ENCODE measurements at regions not wholly inside any gene's neighbourhood (a gene's known extent, or its start where the extent isn't known, plus 50 kb on each side); places are given as distances from the start of the nearest gene placed in this dataset.
"Not testable (repeated sequence)": the region's sequence is repeated elsewhere in the genome, so short reads cannot be mapped to it uniquely, and the experiment has no call there.

DNA sequence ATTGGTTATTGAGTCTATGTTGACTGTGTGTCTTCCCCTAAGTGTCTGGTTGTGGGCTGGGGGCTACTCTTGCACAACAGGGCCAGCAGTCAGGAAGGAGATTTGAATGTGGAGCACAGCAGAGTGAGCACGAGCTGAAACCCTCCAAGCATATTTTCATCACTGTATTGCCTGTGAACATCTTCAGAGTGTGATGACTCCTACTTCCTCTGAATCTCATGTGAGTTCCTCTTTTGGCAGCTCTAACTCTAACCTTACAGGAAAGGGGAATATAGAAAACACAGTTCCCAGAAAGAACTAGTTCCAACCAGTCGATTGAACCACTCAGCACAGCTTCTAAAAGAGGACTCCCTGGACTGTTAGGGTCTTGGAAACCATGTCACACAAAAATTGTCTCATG, 211.6 kb downstream of the RAP2B start:
- no peak for DNase-seq

DNA sequence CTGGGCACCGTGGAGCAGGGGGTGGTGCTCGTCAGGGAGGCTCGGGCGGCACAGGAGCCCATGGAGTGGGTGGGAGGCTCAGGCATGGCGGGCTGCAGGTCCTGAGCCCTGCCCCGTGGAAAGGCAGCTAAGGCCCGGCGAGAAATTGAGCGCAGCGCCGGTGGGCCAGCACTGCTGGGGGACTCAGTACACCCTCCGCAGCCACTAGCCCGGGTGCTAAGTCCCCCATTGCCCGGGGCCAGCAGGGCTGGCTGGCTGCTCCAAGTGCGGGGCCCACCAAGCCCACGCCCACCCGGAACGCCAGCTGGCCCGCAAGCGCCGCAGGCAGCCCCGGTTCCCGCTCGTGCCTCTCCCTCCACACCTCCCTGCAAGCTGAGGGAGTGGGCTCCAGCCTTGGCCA, 216.3 kb downstream of the RAP2B start:
- DNase-seq, result not testable (repeated sequence)

DNA sequence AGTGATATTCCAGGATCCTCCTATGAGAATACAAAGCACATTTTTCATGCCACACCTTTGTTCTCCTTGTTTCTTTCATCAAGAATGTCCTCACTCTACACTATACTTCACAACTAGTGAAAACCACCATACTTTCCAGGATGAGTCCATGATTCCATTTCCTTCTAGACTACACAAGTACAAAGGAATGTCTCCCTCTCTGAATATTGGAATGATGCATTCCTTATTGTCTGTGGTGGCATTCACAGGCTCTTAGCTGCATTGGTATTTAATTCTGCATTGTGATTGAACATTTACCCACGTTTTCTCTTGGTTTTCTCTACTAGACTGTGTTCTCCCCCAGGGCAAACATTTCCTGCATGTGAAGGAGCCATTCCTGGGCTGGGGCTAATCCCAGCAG, 217.5 kb downstream of the RAP2B start:
- no peak for DNase-seq

DNA sequence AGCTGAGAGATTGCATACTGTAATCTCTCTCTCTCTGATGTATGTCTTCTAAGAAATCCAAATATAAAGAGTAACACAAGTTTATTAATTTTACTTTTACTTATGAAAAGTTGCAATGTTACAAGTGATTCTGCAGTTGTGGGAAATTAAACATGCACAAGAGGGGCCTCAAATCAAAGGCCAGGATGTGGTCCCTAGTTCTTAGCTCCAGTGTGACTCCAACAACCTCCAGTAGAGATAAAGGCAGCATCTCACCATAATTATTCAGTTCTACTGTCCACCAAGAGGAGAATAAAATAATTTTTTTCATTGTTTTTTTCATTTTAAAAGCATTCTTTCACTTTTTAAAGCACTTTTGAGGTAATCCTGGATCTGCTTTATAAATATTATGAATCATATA, 223.3 kb downstream of the RAP2B start:
- no peak for DNase-seq

DNA sequence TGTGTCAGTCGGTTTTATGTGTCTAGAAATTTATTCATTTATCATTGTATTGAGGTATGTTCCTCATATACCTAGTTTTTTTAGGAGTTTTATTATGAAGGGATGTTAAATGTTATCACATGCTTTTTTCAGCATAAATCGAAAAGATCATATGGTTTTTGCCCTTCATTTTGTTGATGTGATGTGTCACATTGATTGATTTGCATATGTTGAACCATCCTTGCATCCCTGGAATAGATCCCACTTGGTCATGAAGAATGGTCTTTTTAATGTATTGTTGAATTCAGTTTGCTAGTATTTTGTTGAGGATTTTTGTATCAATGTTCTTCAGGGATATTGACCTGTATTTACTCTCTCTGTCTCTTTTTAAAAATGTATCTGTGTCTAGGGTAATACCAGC, 230.3 kb downstream of the RAP2B start:
- DNase-seq, result no peak

DNA sequence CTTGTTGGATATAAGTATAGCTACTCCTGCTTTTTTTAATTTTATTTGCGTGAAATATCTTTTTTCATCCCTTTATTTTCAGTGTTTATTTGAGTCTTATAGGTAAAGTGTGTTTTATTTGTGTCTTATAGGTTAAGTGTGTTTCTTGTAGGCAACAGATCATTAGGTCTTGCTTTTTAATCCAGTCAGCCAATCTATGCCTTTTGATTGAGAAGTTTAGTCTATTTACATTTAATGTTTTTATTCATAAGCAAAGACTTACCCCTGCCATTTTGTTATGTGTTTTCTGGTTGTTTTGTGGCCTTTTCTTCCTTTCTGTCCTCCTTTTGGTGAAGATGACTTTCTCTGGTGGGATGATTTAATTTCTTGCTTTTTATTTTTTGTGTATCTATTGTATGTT, 232.0 kb downstream of the RAP2B start:
- DNase-seq, result no peak

DNA sequence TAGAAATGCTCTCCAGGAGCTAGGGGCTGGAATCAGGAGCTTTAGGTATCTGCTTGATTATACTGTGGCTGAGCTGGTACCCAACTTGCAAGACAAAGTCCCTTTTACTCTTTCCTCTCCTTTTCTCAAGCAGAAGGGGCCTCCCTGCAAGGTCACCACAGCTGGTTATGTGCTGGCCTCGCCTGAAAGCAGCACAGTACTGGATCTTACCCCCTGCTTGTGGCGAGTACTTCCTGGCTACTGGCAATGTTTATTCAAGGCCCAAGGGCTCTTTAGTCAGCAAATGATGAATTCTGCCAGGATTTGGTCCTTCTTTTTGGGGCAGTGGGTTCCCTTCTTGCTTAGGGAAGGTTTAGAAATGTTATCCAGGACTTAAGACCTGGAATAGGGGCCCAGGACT, 234.6 kb downstream of the RAP2B start:
- DNase-seq, result no peak

DNA sequence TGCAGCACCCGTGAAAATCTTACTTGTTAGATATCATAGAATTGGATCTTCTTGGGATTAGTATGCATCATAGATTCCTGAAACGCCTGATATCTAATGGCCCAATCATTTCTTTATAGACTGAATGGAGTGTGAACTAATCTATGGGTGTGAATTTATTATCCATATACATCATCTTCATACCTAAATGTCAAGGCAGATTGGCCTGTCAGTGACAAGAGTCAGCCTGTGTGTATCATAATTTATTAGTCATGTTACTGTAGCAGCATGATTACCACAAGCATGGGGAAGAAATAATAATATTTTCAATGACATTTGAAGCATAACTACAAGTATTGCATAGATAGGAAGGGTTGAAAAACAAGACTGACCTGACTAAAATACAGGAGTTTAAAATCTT, 235.8 kb downstream of the RAP2B start:
- no peak for DNase-seq

DNA sequence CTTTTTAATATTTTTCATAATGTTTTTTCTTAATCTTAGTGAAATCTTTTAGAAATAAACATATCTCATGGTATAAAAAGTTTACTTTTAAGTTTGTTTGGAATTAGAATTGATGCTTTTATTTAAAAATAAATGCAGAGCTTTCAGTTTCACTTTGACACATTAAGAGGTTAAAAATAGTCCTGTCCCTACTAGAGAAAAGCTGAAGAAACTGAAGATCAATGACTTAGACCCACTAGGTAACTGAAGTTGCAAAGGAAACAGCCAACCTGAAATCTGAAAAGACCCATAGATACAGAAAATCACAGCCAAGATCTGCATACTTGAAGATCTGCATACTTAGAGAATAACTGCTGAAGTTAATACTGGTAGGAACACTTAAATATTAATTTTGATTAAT, 237.6 kb downstream of the RAP2B start:
- no peak for DNase-seq

DNA sequence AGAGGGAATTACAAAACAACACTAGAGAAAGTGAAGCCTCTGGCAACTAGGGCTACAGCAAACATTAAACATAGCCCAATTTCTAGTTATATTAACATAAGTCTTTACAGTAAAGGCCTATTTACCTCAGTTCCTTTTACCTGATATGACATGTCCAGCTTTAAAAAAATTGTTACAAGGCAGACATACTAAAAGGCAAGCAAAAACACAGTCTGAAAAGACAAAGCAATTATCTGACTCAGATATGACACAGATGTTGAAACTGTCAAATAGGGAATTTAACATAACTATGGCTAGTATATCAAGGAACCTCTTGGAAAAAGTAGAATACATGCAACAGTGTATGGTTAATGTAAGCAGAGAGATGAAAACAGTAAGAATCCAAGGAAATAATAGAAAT, 238.6 kb downstream of the RAP2B start:
- DNase-seq, result no peak

DNA sequence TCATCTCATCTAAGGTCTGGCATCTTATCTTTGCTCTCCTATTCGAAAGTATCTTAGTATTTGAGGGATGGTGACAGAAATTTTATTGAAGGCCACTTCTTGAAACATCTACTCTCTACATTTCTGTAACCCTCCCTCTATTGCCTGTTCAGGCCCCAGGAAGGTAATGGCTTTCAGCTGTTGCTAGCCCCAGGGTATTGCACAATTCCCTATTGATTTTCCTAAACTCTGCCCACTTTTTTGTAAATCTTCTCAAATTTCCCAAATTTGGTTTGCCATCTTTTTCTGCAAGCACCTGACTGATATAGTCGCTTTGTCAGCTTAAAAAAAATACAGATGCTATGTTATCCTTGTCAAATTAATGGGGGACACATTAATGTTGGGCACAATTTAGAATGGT, 242.1 kb downstream of the RAP2B start:
- DNase-seq, result no peak

DNA sequence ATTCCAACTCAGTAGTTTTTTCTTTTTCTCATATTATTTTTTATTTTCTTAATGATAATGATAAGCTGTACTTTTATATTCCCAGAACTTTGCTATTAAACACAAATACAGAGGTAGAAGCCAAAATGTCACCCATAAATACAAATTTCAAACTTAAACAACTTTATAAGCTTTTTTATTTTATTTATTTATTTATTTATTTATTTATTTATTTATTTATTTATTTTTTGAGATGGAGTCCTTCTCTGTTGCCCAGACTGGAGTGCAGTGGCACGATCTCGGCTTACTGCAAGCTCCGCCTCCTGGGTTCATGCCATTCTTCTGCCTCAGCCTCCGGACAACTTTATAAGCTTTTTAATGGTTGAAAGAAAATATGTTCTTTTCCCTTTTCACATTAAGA, 243.3 kb downstream of the RAP2B start:
- DNase-seq, result not testable (repeated sequence)

DNA sequence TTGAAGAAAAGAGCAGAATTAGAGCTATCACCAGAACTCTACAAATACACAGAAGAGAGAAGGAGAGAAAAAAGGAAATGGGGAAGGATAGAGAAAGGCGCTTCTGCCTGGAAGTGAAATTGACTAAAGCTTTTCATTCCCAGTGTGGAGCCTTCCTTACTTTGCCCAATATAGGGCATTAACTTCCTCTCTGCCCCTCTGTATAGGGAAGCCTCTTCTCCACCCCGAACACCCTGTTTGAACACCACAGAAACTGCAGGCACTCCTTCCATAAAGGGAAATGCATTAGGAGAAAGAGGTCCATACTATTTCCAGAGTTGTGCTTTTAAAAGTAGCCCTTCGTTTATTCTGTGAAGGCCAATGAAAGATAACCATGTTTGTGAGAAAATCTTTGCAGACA, 248.5 kb downstream of the RAP2B start:
- no peak for DNase-seq

DNA sequence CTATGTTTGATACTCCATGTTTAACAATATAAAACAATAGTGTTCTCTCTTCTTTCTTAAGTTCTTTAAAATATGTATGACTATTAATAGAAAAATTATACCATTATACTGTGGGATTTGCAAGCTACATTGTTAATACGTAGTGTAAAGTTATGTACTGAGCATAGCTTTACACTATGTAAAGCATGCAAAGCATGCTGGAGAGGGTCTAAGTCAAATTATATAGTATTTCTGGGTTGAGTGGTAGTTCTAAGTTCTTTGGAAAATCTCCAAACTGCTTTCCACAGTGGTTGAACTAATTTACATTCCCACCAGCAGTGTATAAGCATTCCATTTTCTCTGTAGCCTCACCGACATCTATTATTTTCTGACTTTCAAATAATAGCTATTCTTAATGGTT, 253.0 kb downstream of the RAP2B start:
- no peak for DNase-seq

DNA sequence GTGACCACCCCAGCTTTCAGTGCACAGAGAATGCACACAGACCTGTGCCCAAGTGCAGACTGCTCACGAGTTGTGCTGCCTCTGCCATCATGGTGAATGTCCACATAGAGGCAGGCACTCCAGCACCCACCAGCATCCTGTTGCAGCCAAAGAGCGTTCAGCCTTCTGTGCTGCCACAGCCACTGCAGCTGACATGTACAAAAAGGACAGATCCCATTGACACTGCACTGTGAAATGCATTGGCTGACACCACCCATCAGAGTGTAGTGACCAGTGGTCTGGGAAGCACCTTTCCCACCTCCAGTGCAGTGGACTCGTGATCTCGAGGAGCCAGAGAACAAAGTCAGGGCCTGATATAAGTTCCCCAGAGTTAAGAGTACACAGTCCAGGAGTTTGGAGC, 260.3 kb downstream of the RAP2B start:
- DNase-seq, result no peak

DNA sequence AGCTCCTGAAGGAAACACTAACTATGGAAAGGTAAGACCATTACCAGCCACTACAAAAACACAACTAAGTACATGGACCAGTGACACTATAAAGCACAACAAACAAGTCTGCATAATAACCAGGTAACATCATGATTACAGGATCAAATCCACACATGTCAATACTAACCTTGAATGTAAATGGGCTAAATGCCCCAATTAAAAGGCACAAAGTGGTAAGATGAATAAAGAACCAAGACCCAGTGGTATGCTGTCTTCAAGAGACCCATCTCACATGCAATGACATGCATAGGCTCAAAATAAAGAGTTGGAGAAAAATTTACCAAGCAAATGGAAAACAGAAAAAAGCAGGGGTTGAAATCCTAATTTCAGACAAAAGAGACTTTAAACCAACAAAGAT, 261.8 kb downstream of the RAP2B start:
- not testable (repeated sequence) for DNase-seq

DNA sequence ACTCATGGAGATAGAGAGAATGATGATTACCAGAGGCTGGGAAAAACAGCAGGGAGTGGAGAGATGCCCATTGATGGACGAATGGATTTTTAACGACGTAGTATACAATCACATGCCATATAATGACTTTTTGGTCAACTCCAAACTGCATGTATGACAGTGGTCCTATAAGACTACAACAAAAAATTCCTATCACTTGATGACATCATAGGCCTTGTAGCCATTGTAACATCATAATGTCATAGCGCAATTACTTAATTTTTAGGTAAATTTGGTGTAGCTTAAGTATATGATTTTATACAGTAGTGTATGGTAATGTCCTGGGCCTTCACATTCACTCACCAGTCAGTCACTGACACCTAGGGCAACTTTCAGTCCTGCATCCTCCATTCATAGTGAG, 264.3 kb downstream of the RAP2B start:
- no peak for DNase-seq

DNA sequence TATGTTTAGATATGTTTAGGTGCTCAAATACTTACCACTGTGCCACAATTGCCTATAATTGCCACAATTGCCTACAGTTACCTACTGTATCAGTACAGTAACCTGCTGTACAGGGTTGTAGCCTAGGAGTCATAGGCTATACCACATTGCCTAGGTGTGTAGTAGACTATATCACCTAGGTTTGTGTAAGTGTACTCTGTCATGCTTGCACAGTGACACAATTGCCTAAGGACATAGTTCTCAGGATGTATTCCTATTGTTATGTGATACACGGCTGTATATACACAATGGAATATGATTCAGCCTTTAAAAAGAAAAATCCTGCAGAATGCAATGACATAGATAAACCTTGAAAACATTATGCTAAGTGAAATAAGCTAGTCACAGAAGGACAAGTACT, 264.8 kb downstream of the RAP2B start:
- no peak for DNase-seq

DNA sequence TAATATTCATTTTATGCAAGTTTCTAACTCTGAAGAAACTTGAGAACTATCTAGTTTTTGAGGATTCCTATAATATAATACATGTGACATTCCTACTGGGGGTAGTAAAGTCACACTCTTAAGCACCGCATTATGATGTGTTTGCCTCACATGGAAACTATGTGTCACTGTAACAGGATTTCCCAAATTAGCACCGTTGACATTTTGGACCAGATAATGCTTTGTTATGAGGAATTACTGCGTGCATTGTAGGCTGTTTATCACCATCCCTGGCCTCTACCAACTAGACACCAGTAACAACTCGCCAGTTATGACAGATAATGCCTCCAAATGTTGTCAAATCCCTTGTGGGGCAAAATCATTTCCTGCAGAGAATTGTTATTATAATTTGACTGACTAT, 267.8 kb downstream of the RAP2B start:
- DNase-seq, result no peak

DNA sequence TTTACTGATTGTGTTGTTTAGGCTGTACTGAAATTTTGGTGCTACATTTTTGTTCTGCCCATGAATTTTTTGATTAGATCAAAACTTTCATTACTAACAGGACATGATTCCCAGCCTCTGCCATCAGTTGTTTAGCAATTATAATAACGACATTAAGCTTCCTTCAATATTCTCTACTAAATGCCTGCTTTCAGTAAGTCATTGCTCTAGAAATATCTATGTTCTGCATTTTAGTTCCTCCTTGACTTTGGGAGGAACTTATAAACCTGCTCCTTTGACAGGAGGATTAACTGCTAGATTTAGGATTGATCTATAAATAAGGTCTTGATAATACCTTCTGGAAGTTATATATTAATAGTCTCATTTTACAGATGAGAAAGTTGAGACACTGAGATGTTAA, 269.1 kb downstream of the RAP2B start:
- no peak for DNase-seq

DNA sequence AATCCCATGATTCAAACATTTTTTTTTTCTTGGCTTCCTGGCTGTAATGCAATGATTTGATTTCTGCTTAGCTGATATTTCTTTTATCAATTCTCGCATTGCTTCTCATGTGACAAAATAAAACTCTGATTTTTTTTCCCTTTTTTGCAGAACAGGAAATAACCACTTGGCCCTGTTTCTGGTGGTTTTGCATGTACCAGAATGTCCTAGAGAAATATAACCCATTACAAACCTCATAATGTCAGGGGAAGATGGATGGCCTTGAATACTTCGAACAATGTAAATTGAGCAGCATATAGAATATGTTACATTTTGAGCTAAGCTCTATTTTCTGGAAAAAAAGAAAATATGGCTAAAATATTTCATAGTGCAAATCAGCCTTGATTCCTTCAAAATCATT, 275.6 kb downstream of the RAP2B start:
- no peak for DNase-seq

DNA sequence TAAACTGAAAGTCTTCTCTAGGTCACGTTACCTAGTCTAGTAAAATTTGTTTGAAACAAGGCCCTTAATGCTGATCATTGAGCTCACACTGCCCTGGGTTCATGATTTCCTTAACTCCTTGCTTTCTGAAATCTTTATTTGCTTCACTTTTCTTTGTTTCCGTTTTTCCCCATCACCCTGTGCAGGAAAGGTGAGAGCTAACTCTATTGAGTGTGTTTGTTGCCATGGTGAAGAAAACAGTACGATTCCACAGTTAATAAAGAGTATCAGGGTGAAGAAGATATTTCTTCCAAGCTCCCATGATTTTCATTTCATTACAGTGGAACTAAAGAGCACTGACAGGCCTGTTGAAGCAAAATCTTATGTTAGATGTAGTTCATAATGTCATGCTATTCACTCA, 276.2 kb downstream of the RAP2B start:
- no peak for DNase-seq

DNA sequence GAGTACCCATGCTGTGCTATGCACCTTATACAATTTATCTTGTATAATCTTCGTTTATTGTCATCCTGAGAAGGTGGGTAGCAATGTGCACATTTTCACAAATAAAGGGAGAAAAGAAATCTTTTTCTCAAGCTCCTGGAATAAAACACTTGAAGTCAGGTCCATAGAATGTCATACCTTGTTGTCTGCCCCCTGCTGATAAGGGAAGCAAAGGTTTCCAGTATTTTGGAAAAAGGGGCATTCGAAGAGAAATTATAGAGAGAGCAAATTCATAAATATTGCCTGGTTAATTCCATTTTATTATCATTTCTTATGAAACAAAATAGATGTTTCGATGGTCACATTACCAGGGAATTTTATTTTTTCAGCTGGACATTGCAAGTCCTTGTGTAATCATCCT, 277.8 kb downstream of the RAP2B start:
- DNase-seq, result no peak

DNA sequence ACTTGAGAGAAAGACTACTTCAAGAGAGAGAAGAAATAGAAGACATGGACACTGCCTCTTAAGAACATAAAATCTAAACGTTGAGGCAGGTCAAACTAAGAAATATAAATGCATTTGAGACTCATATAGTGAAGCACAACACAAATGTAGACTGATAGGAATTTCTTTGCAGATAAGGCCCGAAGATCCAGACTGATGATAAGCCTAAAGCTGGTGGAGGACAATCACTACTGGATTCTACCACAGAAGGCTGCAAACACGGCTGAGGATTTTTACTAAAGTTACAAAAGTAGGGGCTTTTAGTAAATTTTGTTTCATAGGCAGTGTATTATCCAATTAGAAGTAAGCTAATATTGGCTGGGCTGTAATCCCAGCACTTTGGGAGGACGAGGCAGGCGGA, 278.3 kb downstream of the RAP2B start:
- no peak for DNase-seq

DNA sequence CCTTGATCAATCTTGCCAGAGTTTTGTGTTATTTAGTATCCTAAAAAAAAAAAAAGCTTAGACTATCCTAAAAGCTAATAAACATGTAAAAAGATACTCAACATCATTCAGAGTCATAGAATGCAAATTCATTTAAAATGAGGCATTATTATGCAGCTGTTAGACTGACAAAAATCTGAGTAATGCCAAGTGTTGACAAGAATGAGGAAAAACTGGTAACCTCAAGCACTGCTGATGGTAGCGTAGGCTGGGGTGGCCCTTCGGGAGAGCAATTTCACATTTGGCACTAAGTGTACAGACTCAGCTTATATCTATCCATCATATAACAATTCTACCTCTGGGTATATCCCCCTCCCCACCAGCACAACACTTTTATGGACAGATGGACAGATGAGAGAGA, 280.4 kb downstream of the RAP2B start:
- no peak for DNase-seq

DNA sequence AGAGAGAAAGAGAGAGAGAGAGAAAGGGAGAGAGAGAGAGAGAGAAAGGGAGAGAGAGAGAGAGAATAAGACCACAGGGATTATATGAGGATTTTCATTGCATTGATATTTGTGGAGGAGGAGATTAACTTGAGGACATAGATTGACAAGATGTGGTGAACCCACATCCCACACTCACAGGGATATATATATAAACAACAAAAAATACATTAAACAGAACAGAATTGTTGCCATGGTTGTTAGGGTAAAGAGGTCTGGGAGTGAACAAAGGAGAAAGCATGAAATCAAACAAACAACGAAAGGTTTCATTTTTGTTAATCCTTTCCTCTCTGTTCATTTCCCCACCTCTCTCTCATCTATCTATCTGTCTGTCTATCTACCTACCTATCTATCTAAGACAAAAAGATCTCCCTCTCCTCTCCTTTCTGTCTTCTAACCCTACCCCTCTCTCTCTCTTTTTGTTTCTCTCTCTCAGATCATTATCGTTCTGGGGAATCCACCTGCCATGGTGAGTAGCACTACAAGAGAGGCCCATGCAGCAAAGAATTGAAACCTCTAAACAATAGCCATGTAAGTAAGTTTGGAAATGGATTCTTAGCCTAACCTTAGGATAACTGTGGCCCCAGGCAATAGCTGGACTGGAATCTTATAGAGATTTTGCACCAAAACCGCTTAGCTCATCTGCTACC, 280.9 kb downstream of the RAP2B start:
- no peak for DNase-seq
